ENCODE measurements at regions not wholly inside any gene's neighbourhood (a gene's known extent, or its start where the extent isn't known, plus 50 kb on each side); places are given as distances from the start of the nearest gene placed in this dataset.

- no peak for DNase-seq (ENCODE audit: low read depth, low spot score)
- TF ChIP-seq YY1 (IDR thresholded peaks at IDR 0.05; ENCODE audit: insufficient read depth, insufficient read length) (no peak), SUZ12 (IDR thresholded peaks at IDR 0.05; ENCODE audit: extremely low read depth, insufficient read depth, insufficient read length) (no peak), ZNF274 (IDR thresholded peaks at IDR 0.05; ENCODE audit: low read depth, low read length) (no peak)
- H3K9me3 ChIP-seq (ENCODE audit: insufficient read depth, low read length), result no peaks in the 10 kb centered on the region
- no peaks in the 10 kb centered on the region for H3K27me3 ChIP-seq (ENCODE audit: insufficient read depth, insufficient read length)
- H3K4me1 ChIP-seq (ENCODE audit: insufficient read depth, insufficient read length), result no peaks in the 10 kb centered on the region
- no peak overlapping the region for H3K4me3 ChIP-seq (ENCODE audit: insufficient read length, low read depth)
- no peak overlapping the region for H3K9ac ChIP-seq (ENCODE audit: insufficient read length, low read depth)
- no peaks in the 10 kb centered on the region for H3K36me3 ChIP-seq (ENCODE audit: insufficient read depth, insufficient read length, low read length)
Observed at GRCh38 chr16:35642322-35642835, 2183.0 kb downstream of the TP53TG3F start.

DNA sequence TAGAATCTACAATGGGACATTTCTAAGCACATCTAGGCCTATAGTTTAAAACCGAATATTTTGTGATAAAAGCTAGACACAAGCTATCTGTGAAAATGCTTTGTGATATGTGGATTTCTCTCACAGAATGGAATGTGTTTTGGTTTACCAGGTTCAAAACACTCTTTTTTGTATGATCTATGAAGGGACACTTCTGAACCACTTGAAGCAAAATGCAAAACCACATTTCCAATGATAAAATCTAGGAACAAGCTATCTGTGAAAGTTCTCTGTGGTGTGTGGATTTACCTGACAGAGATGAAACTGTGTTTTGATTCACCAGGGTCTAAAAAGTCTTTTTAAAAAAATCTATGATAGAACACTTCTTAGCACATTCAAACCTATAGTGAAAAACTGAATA is 2192.4 kb downstream of the TP53TG3F start:
- H3K9me3 ChIP-seq (ENCODE audit: insufficient read depth, low read length), result no peaks in the 10 kb centered on the region; the same call in 1 of the 2 replicates
- no peaks in the 10 kb centered on the region for H3K27me3 ChIP-seq (ENCODE audit: insufficient read depth, insufficient read length)
- DNase-seq (ENCODE audit: low read depth, low spot score), result no peak
- H3K4me1 ChIP-seq (ENCODE audit: insufficient read depth, insufficient read length), result no peaks in the 10 kb centered on the region
- no peak overlapping the region for H3K9ac ChIP-seq (ENCODE audit: insufficient read length, low read depth)
- H3K4me3 ChIP-seq (ENCODE audit: insufficient read length, low read depth), result no peak overlapping the region
- TF ChIP-seq SUZ12 (IDR thresholded peaks at IDR 0.05; ENCODE audit: extremely low read depth, insufficient read depth, insufficient read length), result no peak
- no peak for TF ChIP-seq ZNF274 (IDR thresholded peaks at IDR 0.05; ENCODE audit: low read depth, low read length)
- no peak for TF ChIP-seq YY1 (IDR thresholded peaks at IDR 0.05; ENCODE audit: insufficient read depth, insufficient read length)
- no peaks in the 10 kb centered on the region for H3K36me3 ChIP-seq (ENCODE audit: insufficient read depth, insufficient read length, low read length)

- H3K4me1 ChIP-seq (ENCODE audit: insufficient read depth, insufficient read length), result no peaks in the 10 kb centered on the region
- H3K4me3 ChIP-seq (ENCODE audit: insufficient read length, low read depth), result no peak overlapping the region
- H3K27me3 ChIP-seq (ENCODE audit: insufficient read depth, insufficient read length), result no peaks in the 10 kb centered on the region
- TF ChIP-seq YY1 (IDR thresholded peaks at IDR 0.05; ENCODE audit: insufficient read depth, insufficient read length) (no peak), SUZ12 (IDR thresholded peaks at IDR 0.05; ENCODE audit: extremely low read depth, insufficient read depth, insufficient read length) (no peak), ZNF274 (IDR thresholded peaks at IDR 0.05; ENCODE audit: low read depth, low read length) (no peak)
- peaks cover 13% of the 10 kb centered on the region; the same call in 1 of the 2 replicates for H3K9me3 ChIP-seq (ENCODE audit: insufficient read depth, low read length)
- no peaks in the 10 kb centered on the region for H3K36me3 ChIP-seq (ENCODE audit: insufficient read depth, insufficient read length, low read length)
- no peak for DNase-seq (ENCODE audit: low read depth, low spot score)
- no peak overlapping the region for H3K9ac ChIP-seq (ENCODE audit: insufficient read length, low read depth)
Observed at GRCh38 chr16:35664091-35664693, 2204.8 kb downstream of the TP53TG3F start.

DNA sequence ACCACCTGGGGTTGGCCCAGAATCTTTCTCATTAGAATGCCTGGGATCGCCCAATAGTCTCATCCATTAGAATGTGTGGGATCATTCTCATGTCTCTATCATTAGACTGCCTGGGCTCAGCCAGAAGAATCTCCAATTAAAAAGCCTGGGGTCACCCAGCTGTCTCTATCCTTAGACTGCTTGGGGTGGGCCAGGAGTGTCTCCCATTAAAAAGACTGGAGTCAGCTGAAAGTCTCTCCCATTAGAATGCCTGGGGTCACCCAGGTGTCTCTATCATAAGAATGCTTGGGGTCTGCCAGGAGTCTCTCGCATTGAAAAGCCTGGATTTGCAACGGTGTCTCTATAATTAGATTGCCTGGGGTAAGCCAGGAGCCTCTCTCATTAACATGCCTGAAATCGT is 2225.7 kb downstream of the TP53TG3F start:
- no peaks in the 10 kb centered on the region for H3K4me1 ChIP-seq (ENCODE audit: insufficient read depth, insufficient read length)
- no peak for DNase-seq (ENCODE audit: low read depth, low spot score)
- TF ChIP-seq YY1 (IDR thresholded peaks at IDR 0.05; ENCODE audit: insufficient read depth, insufficient read length) (no peak), SUZ12 (IDR thresholded peaks at IDR 0.05; ENCODE audit: extremely low read depth, insufficient read depth, insufficient read length) (no peak), ZNF274 (IDR thresholded peaks at IDR 0.05; ENCODE audit: low read depth, low read length) (no peak)
- H3K9me3 ChIP-seq (ENCODE audit: insufficient read depth, low read length), result no peaks in the 10 kb centered on the region; the same call in 1 of the 2 replicates
- no peaks in the 10 kb centered on the region for H3K36me3 ChIP-seq (ENCODE audit: insufficient read depth, insufficient read length, low read length)
- no peak overlapping the region for H3K9ac ChIP-seq (ENCODE audit: insufficient read length, low read depth)
- H3K27me3 ChIP-seq (ENCODE audit: insufficient read depth, insufficient read length), result no peaks in the 10 kb centered on the region
- H3K4me3 ChIP-seq (ENCODE audit: insufficient read length, low read depth), result no peak overlapping the region

DNA sequence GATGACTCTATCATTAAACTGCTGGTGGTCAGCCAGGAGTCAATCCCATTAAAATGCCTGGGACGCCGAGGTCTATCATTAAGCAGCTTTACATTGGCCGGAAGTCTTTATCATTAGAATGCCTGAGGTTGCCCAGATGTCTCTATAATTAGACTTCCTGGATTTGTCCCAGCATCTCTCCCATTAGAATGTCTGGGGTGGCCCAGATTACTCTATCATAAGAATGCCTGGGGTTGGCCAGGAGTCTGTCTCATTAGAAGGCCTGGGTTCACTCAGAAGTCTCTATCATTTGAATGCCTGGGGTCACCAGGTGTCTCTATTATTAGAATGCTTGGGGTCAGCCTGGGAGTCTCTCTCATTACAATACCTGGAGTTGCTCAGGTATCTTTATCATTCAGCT is 2227.2 kb downstream of the TP53TG3F start:
- H3K36me3 ChIP-seq (ENCODE audit: insufficient read depth, insufficient read length, low read length), result no peaks in the 10 kb centered on the region
- no peaks in the 10 kb centered on the region; the same call in 1 of the 2 replicates for H3K9me3 ChIP-seq (ENCODE audit: insufficient read depth, low read length)
- H3K4me1 ChIP-seq (ENCODE audit: insufficient read depth, insufficient read length), result no peaks in the 10 kb centered on the region
- DNase-seq (ENCODE audit: low read depth, low spot score), result no peak
- no peak for TF ChIP-seq ZNF274 (IDR thresholded peaks at IDR 0.05; ENCODE audit: low read depth, low read length)
- TF ChIP-seq YY1 (IDR thresholded peaks at IDR 0.05; ENCODE audit: insufficient read depth, insufficient read length), result no peak
- no peak for TF ChIP-seq SUZ12 (IDR thresholded peaks at IDR 0.05; ENCODE audit: extremely low read depth, insufficient read depth, insufficient read length)
- H3K4me3 ChIP-seq (ENCODE audit: insufficient read length, low read depth), result no peak overlapping the region
- no peak overlapping the region for H3K9ac ChIP-seq (ENCODE audit: insufficient read length, low read depth)
- H3K27me3 ChIP-seq (ENCODE audit: insufficient read depth, insufficient read length), result no peaks in the 10 kb centered on the region

- TF ChIP-seq SUZ12 (IDR thresholded peaks at IDR 0.05; ENCODE audit: extremely low read depth, insufficient read depth, insufficient read length), result no peak
- no peak for TF ChIP-seq ZNF274 (IDR thresholded peaks at IDR 0.05; ENCODE audit: low read depth, low read length)
- TF ChIP-seq YY1 (IDR thresholded peaks at IDR 0.05; ENCODE audit: insufficient read depth, insufficient read length), result no peak
- Histone ChIP-seq H3K36me3 (ENCODE audit: insufficient read depth, insufficient read length, low read length) (no peaks in the 10 kb centered on the region), H3K4me1 (ENCODE audit: insufficient read depth, insufficient read length) (no peaks in the 10 kb centered on the region), H3K27me3 (ENCODE audit: insufficient read depth, insufficient read length) (no peaks in the 10 kb centered on the region), H3K4me3 (ENCODE audit: insufficient read length, low read depth) (no peak overlapping the region), H3K9ac (ENCODE audit: insufficient read length, low read depth) (no peak overlapping the region), H3K9me3 (ENCODE audit: insufficient read depth, low read length) (no peaks in the 10 kb centered on the region; the same call in 1 of the 2 replicates)
- DNase-seq (ENCODE audit: low read depth, low spot score), result no peak
Observed at GRCh38 chr16:35687071-35687470, 2227.7 kb downstream of the TP53TG3F start.

DNA sequence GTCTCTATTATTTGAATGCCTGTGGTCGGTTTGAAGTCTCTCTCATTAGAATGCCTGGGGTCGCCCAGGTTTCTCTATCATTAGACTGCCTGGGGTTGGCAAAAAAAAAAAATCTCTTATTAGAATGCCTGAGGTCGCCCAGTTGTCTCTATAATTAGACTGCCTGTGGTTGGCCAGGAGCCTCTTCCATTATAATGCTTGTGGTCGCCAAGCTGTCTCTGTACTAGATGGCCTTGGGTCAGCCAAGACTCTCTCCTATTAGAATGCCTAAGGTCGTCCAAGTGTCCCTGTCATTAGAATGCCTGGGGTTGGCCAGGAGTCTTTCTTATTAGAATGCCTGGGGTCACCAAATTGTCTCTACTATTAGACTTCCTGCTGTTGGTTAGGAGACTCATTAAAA is 2228.4 kb downstream of the TP53TG3F start:
- no peak for TF ChIP-seq YY1 (IDR thresholded peaks at IDR 0.05; ENCODE audit: insufficient read depth, insufficient read length)
- TF ChIP-seq SUZ12 (IDR thresholded peaks at IDR 0.05; ENCODE audit: extremely low read depth, insufficient read depth, insufficient read length), result no peak
- no peak for TF ChIP-seq ZNF274 (IDR thresholded peaks at IDR 0.05; ENCODE audit: low read depth, low read length)
- H3K4me1 ChIP-seq (ENCODE audit: insufficient read depth, insufficient read length), result no peaks in the 10 kb centered on the region
- no peaks in the 10 kb centered on the region for H3K27me3 ChIP-seq (ENCODE audit: insufficient read depth, insufficient read length)
- H3K9me3 ChIP-seq (ENCODE audit: insufficient read depth, low read length), result no peaks in the 10 kb centered on the region; the same call in 1 of the 2 replicates
- no peak overlapping the region for H3K9ac ChIP-seq (ENCODE audit: insufficient read length, low read depth)
- no peaks in the 10 kb centered on the region for H3K36me3 ChIP-seq (ENCODE audit: insufficient read depth, insufficient read length, low read length)
- H3K4me3 ChIP-seq (ENCODE audit: insufficient read length, low read depth), result no peak overlapping the region
- no peak for DNase-seq (ENCODE audit: low read depth, low spot score)

Measured in NT2/D1 (cell line).